Kidney epithelial cell (primary cell): ENCODE measurements at regions not wholly inside any gene's neighbourhood (a gene's known extent, or its start where the extent isn't known, plus 50 kb on each side); places are given as distances from the start of the nearest gene placed in this dataset.
A peak's percentile ranks its signal among the peaks of the same experiment; 100 is the strongest.

Experiments used
- DNase-seq: peaks from one replicate; pipeline ENCODE4 v3.0.0-alpha.2; 2010; ENCODE audit warnings: low read depth
- H3K27me3 ChIP-seq: 2 replicates; pipeline ENCODE4 v1.6.0; 2011; ENCODE audit warnings: low read length; ENCODE audit not compliant: control insufficient read depth, insufficient read depth
- H3K36me3 ChIP-seq: 2 replicates; pipeline ENCODE4 v1.5.1; 2011; ENCODE audit warnings: low read length; ENCODE audit not compliant: control insufficient read depth, insufficient read depth
- H3K4me3 ChIP-seq: 2 replicates; pipeline ENCODE4 v1.5.1; 2011; ENCODE audit warnings: low read depth, mild to moderate bottlenecking, control low read depth, low read length
- TF ChIP-seq, protein P1 (sequence below): IDR thresholded peaks from 2 replicates; pipeline ENCODE4 v1.5.1; 2011; ENCODE audit warnings: mild to moderate bottlenecking, moderate library complexity, low read length, control low read depth, inconsistent platforms; ENCODE audit not compliant: insufficient read depth, poor library complexity, severe bottlenecking

DNA sequence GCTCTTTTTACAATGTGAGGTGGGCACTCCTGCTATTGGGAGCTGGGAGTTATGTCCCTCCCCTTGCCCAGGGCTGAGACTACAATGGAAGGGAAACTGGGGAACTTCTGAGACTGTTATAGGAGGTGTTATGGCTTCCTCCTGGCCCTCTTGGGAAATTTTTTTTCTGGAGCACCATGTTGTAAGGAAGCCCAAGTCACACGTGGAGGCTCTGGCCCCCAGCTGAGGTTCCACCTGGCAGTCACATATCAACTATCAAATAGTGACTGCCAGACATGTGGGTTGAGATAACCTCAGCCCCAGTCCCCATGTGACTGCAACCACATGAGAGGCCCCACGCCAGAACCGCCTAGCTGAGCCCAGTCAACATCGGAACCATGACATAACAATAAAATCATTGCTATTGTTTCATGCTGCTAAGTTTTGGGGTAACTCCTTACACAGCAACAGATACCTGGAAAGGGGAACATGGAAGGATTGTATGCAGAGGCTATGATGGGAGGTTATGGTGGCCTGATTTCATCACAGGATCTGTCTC, 99.4 kb upstream of the NCOR2 start:
- TF ChIP-seq, protein P1, sequence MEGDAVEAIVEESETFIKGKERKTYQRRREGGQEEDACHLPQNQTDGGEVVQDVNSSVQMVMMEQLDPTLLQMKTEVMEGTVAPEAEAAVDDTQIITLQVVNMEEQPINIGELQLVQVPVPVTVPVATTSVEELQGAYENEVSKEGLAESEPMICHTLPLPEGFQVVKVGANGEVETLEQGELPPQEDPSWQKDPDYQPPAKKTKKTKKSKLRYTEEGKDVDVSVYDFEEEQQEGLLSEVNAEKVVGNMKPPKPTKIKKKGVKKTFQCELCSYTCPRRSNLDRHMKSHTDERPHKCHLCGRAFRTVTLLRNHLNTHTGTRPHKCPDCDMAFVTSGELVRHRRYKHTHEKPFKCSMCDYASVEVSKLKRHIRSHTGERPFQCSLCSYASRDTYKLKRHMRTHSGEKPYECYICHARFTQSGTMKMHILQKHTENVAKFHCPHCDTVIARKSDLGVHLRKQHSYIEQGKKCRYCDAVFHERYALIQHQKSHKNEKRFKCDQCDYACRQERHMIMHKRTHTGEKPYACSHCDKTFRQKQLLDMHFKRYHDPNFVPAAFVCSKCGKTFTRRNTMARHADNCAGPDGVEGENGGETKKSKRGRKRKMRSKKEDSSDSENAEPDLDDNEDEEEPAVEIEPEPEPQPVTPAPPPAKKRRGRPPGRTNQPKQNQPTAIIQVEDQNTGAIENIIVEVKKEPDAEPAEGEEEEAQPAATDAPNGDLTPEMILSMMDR, result no peak
- DNase-seq, result no peak
- H3K4me3 ChIP-seq, result no peak overlapping the region
- no peaks in the 10 kb centered on the region for H3K36me3 ChIP-seq
- no peaks in the 10 kb centered on the region for H3K27me3 ChIP-seq

DNA sequence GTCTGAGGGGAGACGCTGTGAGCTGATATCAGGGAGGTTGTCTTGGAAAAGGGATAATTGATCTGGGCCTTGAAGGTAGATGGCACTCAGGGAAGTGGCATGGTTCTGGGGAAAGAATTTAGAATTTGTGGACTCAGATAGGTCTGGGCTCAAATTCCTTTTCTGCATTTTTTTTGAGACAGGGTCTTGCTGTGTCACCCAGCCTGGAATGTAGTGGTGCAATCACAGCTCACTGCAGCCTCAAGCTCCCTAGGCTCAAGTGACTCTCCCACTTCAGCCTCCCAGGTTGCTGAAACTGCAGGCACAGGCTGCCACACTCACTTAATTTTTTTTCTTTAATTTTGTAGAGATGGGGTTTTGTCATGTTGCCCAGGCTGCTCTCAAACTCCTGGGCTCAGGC, 98.1 kb upstream of the NCOR2 start:
- Histone ChIP-seq H3K4me3 (no peak overlapping the region), H3K36me3 (no peaks in the 10 kb centered on the region), H3K27me3 (no peaks in the 10 kb centered on the region)
- DNase-seq, result no peak
- TF ChIP-seq, protein P1, result no peak

DNA sequence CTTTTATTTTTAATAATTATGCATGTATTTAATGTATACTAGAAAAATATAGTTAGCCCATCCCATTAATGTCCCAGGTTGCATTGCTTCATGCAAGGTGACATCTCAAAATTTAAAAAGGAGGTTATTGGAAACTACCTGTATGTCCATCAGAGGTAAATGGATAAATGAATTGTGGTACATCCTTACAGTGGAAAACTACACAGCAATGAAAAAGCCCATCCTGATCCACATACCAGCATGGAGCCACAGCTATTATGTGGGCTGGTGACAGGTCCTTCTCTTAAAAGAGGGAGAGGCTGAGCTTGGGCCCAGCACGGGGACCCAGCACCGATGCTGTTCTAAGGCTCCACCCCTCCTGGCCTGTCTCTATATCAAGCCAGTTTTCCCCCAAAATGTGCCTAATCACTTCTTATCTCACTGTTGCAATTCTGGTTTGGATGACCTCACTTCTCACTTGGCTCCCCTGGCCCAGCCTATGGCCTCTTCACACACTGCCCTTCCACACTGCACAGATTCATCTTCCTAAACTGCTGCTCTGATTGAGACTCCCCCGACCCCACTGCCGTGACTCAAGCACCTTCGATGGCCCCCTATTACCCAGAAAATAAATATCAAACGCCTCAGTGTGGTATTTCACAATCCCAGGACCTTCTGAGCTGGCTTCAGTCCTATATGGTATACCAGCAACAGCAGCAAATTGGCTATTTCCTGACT, 97.1 kb upstream of the NCOR2 start:
- Histone ChIP-seq H3K36me3 (no peaks in the 10 kb centered on the region), H3K27me3 (peaks cover 2% of the 10 kb centered on the region), H3K4me3 (no peak overlapping the region)
- TF ChIP-seq, protein P1, result no peak
- DNase-seq, result no peak

DNA sequence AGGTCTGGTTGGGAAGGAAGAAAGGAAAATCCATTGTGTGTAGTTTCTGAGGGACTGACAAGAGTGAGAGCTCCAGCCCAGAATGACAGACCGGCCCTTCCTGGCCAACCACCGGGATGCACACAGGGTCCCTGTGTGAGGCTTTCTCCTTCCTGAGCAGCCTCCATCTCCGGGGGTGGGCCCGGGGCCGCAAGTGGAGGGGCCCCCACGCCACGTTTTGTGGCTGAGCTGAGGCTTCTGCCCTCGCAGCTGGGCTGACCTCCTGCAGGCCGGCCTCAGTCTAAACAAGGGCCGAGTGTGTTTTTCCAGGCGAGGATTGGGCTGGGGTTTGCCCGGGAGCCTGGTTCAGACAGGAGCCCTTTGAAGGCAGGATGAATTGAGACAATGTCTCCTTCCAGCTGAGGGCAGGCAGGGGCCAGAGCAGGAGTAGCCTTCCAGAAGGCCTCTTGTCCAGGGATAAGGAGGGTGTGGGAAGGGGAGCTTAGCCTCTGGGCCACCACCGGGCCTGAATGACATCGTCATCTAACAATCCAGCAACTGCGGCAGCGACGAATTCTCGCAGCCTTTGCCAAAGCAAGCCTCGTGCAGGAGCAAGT, 96.5 kb upstream of the NCOR2 start:
- no peak overlapping the region for H3K4me3 ChIP-seq
- peaks cover 2% of the 10 kb centered on the region for H3K27me3 ChIP-seq
- no peak for DNase-seq
- TF ChIP-seq, protein P1, result no peak
- H3K36me3 ChIP-seq, result no peaks in the 10 kb centered on the region

DNA sequence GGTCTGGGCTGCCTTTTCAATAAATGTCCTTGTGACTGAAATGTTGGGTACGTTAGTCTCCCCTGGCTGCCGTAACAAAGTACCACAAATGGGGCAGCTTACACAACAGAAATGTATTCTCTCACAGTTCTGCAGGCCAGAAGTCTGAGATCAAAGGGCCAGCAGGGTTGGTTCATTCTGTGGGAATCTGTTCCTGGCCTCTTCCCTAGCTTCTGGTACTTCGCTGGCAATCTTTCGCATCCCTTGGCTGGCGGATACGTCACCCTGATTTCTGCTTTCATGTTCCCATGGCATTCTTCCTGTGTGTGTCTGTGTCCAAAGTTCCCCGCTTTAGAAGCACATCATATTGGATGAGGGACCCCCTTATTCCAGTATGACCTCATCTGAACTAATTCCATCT, 95.8 kb upstream of the NCOR2 start:
- Histone ChIP-seq H3K4me3 (no peak overlapping the region), H3K27me3 (peaks cover 2% of the 10 kb centered on the region), H3K36me3 (no peaks in the 10 kb centered on the region)
- TF ChIP-seq, protein P1, result no peak
- no peak for DNase-seq

DNA sequence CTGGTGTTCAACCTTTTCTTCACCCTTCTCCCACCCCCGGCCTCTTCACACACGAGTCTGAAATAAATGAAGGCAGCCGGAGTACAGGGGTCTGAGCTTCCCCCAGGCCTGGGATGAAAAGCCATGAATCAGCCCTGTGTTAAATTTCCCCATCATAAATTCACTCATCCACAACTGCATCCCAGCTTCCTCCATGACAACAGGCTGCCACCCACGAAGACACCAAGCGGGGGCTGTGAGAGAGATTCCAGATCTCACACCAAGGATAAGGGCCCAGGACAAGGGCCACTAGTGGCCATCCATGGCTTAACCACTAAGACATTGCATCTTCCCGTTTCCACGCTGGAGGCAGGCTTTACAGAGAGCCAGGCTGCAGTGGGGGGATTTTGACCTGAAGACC, 93.9 kb upstream of the NCOR2 start:
- TF ChIP-seq, protein P1, result peak; percentile 33
- DNase-seq, result no peak
- H3K36me3 ChIP-seq, result no peaks in the 10 kb centered on the region
- H3K27me3 ChIP-seq, result peaks cover 2% of the 10 kb centered on the region
- H3K4me3 ChIP-seq, result no peak overlapping the region
